ENCODE measurements at regions not wholly inside any gene's neighbourhood (a gene's known extent, or its start where the extent isn't known, plus 50 kb on each side); places are given as distances from the start of the nearest gene placed in this dataset.

DNA sequence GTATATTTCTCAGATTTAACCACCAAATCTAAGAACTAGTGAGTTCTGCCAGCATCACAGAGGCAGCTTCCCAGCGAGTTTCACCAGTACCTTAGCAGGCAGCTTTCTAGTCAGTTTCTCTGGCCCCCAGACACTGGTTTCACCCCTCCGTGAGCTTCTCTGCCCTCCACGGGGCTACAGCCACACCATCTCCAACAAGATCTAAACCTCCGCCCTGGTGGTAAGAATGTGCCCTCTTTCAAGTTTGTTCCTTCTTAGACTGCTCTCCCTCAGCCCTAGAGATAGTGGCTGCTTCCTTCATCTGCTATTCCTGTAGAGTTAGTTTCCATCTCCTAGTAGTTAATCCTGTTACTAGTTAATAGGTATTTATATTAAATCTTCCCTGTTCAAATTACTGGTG lies 60.5 kb upstream of the TAB3 start:
- DNase-seq, result no peak

DNA sequence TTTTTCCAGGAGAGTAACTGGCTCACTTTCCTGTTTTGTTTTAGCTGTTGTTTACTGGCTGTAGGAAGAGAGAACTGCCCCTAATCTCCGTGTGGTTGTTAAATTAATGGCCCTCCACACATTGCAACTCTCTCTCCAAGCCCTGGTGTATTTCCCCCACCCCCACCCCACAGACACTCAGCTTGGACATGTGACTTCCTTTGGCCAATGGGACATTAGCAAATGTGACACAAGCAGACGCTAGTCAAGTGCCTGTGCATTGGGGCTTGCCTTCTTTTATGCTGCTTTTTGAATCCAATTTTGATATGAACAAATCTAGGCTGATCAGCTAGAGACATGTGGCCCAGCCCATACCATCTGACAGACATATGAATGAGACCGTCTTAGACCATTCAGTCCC lies 59.6 kb upstream of the TAB3 start:
- no peak for DNase-seq

DNA sequence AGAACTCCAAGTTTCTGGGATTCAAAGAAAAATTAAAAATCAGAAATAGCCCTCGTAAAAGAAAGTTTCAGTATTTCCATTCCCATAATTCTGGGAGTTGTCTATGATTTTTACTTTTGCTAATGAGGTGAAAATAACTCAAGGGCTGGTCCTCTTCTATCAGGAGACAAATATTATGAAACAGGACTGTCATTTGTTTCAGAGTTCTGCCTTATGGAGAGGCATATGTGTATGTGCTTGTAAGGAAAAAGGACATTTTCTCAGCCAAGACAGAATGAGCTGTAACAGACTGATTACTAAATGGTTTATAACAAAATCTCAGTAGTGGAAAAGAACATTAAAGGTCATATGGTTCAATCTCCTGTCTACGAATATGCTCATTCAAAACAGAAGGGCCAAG lies 59.0 kb upstream of the TAB3 start:
- no peak for DNase-seq

DNA sequence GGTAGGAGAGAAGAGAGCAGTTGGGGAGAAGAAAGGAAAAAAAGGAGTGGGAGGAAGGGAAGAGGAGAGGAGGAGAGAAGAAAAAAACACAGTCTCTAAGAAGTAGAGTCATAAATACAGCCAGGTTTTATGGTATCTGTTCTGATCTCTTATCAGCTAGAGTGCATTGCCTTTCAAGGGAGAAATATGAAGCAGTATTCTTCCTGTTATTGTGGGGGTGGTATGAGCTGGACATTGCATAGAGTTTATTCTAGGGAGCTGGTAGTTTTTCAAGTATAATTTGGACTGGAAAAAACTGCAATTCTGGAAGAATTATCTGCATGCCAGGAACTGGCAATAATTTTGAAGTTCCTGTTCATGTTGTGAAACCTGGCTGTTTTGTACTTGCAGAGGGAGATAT lies 54.9 kb upstream of the TAB3 start:
- DNase-seq, result no peak

DNA sequence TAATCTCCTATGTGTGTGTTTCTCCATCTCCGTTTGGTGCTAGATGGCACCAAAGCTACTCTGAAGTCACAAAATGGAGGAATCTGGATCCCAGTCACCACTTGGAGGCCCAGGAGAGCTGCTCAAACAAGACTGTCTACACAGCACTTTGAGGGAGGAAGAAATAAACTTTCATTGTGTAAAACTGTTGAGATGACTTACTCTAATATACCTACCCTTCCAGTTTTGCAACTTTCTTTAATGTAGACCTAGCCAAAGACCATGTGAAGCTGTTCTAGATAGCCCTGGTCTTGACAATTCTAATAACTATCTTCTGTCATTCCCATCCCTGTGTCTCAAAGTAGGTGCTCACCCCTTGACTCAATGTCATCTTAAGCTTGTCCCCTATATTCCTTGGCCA lies 52.8 kb upstream of the TAB3 start:
- DNase-seq, result no peak

DNA sequence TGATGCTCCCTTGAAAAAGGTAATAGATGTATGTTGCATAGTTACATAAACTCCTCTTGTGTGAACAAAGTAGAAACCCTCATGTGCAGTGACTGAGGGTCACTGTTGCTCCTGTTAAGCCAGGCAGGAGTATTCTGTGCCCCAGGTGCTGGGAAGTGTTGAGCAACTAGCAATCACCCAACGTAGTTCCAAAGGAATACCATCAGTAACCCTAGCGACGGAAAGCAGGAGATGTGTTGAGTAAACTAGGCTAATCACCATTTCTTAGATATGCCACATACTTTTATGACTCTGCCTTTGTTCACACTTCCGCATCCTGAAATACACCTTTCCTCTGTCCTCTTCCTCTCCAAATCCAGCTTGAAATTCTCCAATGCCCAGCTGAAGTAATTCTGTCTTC lies 50.9 kb upstream of the TAB3 start:
- no peak for DNase-seq
